GM13976 (cell line): ENCODE measurements at regions not wholly inside any gene's neighbourhood (a gene's known extent, or its start where the extent isn't known, plus 50 kb on each side); places are given as distances from the start of the nearest gene placed in this dataset.

ENCODE experiments used
- DNase-seq: peaks from one replicate; pipeline ENCODE4 v3.0.0; 2012; ENCODE audit warnings: low spot score
- CTCF ChIP-seq: IDR thresholded peaks from 2 replicates; pipeline ENCODE4 v1.5.1; 2012; ENCODE audit warnings: borderline replicate concordance, mild to moderate bottlenecking; ENCODE audit not compliant: insufficient read depth; ENCODE audit errors: extremely low read depth, missing control alignments, control extremely low read depth
- in situ Hi-C: fragments of 300-500 bp; cut with MboI; formaldehyde crosslinking; loops from one replicate; pipeline ENCODE4 v1.12.0; 2022; ENCODE audit warnings: low sequenced_read_pairs, mixed read lengths, inconsistent platforms; ENCODE audit not compliant: unreplicated experiment

- in situ Hi-C loops, result no loop called here
- no peak for TF ChIP-seq CTCF
- DNase-seq, result no peak
Measured at GRCh38 chr5:143516249-143516648, 112.8 kb upstream of the NR3C1 start.

- in situ Hi-C loops, result no loop called here
- DNase-seq, result no peak
- TF ChIP-seq CTCF, result no peak
Measured at GRCh38 chr5:143515829-143516228, 112.3 kb upstream of the NR3C1 start.

- no peak for DNase-seq
- in situ Hi-C loops, result no loop called here
- no peak for TF ChIP-seq CTCF
Measured at GRCh38 chr5:143514616-143515335, 111.3 kb upstream of the NR3C1 start.

GRCh38 chr5:143513720-143514119, 110.2 kb upstream of the NR3C1 start:
- in situ Hi-C loops, result no loop called here
- no peak for DNase-seq
- TF ChIP-seq CTCF, result no peak

GRCh38 chr5:143511736-143512135, 108.2 kb upstream of the NR3C1 start:
- in situ Hi-C loops, result no loop called here
- DNase-seq, result no peak

GRCh38 chr5:143509758-143510221, 106.3 kb upstream of the NR3C1 start:
- no peak for TF ChIP-seq CTCF
- peak; percentile 33 for DNase-seq
- in situ Hi-C loops, result no loop called here

More at GRCh38 chr5:143511736-143512135, 108.2 kb upstream of the NR3C1 start:
- TF ChIP-seq CTCF, result no peak
